ENCODE measurements at regions not wholly inside any gene's neighbourhood (a gene's known extent, or its start where the extent isn't known, plus 50 kb on each side); places are given as distances from the start of the nearest gene placed in this dataset.

GRCh38 chr13:90947976-90948375 is 399.5 kb upstream of the MIR17HG start:
- TF ChIP-seq CTCF (IDR thresholded peaks at IDR 0.05) (no peak), POLR2A (IDR thresholded peaks at IDR 0.05) (no peak)

Data from thyroid gland (tissue), 4 donors.